Stimulated activated CD4-positive, alpha-beta T cell treated with anti-CD3 and anti-CD28 coated beads, Interleukin-15, amount 100 ng/mL, for 48 hours (primary cell): ENCODE measurements at regions not wholly inside any gene's neighbourhood (a gene's known extent, or its start where the extent isn't known, plus 50 kb on each side); places are given as distances from the start of the nearest gene placed in this dataset.

ENCODE experiments used
- DNase-seq, 2 donors: peaks; one replicate each; pipeline ENCODE4 v3.0.0-alpha.2; 2020; ENCODE audit warnings: low read depth in 2 of 2

DNA sequence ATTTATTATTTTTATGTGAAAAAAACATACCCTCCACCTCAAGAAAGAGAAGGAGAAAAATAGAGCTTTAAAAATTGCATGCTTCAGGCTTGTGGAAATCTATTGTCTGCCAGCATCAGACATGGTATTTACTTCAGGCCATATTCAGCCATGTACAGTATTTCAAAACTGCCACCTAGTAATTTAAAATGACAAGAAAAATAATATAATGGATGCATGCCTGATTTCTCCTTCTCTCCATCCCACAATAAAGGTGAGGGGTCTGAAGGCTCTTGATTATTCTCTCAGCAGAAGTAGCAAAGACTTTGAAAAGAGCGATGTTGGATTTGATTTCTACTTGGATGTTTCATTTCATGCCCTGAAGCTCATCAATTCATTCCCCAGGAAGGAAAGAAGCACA, 250.7 kb downstream of the TBC1D4 start:
- DNase-seq = no peak

- DNase-seq = no peak
Observed at GRCh38 chr13:75226733-75227435, 255.1 kb downstream of the TBC1D4 start.

- DNase-seq = no peak
Observed at GRCh38 chr13:75226092-75226491, 255.9 kb downstream of the TBC1D4 start.

DNA sequence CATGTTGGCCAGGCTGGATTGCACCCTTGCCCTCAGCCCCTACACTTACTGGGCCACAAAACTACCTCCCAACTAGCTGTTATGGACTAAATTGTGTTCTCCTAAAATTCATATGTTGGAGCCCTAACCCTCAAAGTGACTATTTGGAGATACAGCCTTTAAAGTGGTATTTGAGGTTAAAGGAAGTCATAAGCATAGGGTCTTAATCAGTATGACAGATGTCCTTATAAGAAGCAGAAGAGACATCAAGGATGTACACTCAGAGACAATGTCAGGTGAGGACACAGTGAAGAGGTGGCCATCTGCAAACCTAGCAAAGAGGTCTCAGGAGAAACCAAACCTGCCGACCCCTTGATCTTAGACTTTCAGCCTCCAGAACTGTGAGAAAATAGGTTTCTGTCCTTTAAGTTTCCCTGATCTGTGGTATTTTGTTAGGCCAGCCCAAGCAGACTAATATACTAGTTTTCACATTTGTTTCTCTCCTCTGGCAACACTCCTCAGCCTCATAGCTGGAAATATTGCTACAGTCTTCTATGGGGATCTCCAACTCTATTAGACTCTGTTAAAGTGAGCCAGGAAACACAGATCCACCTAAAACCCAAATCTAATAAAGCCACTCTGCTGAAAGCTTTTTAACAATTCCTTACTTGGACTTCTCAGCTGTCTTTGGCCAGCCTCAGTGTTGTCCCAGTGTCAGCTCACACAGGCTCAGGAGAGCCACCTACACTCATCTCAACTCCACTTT, 256.5 kb downstream of the TBC1D4 start:
- DNase-seq = no peak

DNA sequence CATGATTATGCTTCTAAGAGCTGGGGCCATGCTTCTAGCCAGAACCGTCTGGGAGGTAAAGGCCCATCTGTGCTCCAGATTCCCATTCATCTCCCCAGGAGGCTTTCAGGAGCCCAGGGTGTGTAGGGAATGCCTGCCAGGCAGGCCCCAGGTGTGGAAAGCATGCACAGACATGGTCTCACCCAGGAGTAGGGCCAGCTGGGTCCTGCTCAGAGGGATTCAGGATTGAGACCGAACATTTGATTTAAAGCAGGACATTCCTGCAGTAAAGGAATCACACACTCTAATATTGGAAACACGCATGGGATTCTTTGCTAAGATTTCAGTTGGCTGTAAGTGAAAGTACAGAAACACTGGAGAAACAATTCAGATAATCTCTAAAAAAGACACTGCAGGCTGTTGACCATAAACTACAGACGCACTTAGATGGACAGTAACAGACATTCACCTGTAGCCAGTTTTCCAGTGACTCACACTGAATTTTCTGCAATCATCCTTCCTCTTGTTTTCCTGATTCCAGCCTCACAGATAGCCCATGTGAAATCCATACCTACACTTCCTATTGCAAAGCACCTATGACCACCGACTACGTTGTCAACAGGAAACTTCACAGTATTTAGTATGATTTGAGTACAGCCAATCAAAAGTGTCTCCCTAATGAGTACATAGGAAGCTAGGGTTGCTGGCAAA, 257.8 kb downstream of the TBC1D4 start:
- DNase-seq = no peak

DNA sequence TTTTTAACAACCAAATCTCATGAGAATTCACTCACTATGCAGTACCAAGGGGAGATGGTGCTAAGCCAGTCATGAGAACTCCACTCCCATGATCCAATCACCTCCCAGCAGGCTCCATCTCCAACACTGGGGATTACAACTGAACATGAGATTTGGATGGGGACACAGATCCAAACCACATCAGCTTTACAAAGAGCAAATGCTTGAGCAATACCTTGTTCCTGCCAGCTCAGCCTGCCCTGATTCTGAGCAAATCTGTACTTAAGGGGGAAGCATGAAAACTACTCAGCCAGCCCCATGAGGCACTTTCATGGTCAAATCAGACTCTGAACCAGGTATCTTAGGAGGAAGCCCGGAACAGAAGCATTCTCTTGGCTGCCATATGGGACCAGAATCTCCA, 259.9 kb downstream of the TBC1D4 start:
- DNase-seq = no peak

DNA sequence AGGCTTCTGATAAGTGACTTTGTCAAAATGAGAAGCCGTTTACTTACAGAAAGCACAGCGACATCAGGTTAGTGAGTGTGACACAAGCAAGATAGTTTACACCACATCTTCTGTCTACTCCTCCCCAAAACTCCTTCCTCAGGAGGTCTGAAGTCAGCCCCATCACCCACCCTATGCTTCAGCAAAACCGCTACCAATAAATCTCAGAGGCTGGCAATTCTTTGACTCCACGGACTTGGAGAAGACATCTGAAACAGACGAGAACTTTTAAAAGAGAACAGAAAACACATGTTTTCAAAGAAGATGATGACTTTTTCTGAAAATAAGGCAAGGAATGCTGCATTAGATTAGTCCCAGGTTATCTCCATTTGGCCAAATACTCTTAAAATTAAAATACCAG, 261.1 kb downstream of the TBC1D4 start:
- no peak for DNase-seq

DNA sequence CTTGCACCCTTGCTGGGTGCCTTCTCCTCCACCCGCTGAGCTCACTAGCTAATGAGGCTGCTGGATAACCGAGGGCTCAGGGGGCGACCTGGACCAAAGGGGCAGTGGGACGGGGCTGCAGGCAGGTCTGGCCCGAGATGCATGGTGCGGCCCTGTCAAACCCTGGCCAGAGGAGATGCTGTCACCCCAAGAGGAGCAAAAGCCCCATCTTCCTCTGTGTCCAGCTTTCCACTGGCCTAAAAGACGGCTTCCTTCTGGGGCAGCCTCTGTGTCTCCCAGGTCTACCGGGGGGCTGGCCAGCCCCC, 261.8 kb downstream of the TBC1D4 start:
- DNase-seq = no peak

DNA sequence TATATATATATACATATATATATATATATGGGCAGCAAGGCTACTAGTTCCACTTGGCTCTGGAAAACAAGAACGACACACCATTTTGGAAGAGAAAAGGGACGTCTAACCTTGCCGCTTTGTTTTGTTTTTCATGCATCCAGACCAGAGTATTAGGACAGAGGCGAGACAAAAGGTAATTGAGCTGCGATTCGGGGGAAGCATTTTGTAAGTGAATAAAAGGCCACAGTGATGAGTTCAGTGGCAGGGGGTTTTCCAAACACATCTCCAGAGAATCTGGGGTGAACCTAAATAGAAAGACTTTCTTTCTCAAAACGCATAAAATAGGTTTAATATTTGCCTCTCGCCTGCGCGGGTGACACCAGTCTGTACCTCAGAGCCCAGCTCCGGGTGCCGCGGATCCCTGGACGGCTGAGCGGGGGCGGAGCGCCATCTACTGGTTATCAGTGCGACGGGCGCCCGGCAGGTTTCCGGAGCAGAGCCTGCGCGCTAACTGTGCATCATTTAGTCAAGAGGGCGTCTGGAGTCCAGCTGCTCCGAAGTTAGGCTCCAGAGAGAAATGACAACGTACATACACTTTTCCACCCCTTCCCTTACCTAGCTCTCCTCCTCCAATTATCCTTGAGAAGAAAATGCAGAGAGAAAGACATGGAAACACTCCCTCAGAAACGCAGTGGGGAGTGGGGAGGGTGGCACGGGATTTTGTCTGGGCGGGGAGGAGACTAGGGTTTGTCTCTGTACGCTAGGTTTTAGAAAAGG, 262.3 kb downstream of the TBC1D4 start:
- DNase-seq = peak; percentile 75 to 79

GRCh38 chr13:75217949-75218348, 264.0 kb downstream of the TBC1D4 start:
- no peak for DNase-seq

DNA sequence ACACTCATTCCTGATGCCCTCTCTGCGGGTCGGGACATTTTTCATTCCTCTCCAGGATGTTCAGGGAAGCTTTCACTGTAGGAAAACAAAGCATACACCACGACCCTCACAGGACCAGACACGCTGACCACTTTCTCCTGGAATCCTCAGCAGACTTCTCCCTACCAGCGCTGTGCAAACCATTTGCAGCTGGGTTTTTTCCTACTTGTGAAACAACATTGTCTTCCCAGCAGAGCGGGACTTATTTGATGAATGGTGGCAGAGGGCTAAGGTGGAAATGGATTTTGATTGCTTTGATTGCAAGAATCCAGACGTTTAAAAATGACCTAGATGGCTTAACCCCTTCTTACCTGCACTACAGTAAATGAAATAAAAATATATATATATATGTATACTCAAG, 265.9 kb downstream of the TBC1D4 start:
- DNase-seq = no peak

DNA sequence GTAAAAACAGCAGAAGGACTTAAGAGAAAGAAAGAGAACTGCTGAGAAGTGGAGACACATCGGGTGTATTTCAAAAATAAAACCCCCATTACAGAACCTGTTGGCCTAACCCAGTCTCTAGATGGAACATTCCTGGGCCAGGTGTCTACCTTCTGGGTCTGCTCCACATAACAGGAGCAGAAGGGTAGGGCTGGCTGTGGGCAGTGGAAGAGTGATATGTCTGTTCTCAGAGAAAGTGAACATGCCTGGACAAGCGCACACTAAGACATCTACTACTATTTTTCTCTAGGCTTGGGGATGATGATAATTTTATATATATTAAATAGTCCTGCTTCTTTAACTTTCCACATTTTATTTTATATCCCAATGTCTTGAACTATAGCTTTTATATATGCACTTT, 267.1 kb downstream of the TBC1D4 start:
- no peak for DNase-seq

DNA sequence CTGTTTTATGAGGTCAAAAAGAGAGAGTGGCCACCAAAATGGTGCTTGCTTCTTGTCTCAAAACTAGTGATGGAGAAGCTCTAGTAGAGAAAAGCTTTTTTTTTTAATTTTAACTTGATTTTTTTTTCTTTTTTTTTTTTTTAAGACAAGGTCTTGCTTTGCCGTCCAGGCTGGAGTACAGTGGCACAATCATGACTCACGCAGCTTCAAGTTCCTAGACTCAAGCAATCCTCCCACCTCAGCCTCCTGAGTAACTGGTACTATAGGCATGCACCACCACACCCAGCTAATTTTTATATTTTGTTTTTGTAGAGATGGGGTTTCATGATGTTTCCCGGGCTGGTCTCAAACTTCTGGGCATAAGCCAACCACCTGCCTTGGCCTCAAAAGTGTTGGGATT, 279.0 kb downstream of the TBC1D4 start:
- no peak for DNase-seq

- DNase-seq = no peak
Observed at GRCh38 chr13:75197803-75198202, 284.2 kb downstream of the TBC1D4 start.

DNA sequence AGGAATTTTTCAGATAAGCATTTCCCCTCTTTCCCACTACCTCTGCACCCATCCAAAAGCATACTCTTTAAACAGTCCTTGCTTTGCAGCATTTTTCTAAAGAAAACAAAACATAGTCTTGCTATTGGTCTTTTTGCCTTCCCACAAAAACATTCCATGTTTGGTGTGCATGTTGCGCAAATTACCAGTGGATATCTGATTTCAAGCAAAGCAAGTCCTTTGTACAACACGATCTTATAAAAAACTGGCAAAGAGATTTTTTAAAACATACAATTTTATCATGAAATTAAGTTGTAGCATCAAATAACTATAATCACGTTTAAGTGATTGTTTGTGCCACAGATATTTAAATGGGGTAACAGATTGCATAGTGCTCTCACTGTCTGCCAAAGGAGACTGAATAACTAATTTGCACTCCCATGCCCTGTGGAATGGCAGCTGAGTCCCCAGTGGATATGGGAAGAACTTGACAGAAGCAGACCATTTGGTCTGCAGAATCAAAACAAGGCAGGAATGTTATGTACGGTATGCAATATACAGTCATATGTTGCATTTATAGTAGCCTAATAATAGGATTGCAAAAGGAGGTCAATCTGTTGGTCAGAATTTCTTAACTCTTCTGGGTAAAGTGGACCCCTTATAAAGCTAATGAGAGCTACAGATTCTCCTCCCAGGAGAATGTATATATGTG, 285.7 kb downstream of the TBC1D4 start:
- DNase-seq = no peak

- DNase-seq = no peak
Observed at GRCh38 chr13:75195495-75196146, 286.3 kb downstream of the TBC1D4 start.

GRCh38 chr13:75194717-75195462, 287.1 kb downstream of the TBC1D4 start:
- DNase-seq = no peak

DNA sequence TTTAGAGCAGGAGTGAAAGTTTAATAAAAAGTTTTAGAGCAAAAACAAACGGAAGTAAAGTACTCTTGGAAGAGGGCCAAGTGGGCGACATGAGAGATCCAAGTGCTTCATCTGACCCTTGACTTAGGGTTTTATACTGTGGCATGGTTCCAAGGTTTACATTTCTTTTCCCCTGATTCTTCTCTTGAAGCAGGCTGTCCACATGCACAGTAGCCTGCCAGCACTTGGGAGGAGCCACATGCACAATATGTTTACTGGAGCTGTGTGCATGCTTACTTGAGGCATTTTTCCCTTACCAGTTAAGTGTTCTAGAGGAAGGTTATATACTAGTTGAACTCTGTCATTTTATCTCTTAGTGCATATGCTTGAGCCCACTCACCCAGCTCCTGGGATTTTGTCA, 295.6 kb downstream of the TBC1D4 start:
- no peak for DNase-seq

DNA sequence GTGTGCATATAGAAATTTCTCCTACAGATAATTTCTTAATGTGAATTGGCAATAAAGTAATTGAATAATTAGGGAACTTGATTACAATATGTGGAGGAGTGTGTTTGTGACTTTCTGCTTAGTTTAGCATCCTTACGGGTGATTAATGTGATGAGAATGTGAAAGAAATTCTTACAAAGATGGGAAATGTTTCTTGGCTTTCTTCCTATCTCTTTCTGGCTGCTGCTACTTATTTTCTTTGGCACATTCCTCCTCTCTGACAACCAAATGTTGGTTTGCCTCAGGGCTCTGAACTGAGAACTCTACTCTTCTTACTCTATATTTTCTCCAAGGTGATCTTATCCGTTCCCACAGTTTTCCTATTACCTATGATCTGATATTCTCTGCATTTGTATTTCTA, 300.1 kb downstream of the TBC1D4 start:
- DNase-seq = no peak

- no peak for DNase-seq
Observed at GRCh38 chr13:75180805-75181455, 301.0 kb downstream of the TBC1D4 start.
